Mucosa of descending colon (tissue), 3 donors: ENCODE measurements at regions not wholly inside any gene's neighbourhood (a gene's known extent, or its start where the extent isn't known, plus 50 kb on each side); places are given as distances from the start of the nearest gene placed in this dataset.

Source experiments
- ATAC-seq: fragments of 200-7000 bp; cut with Tn5 transposase; one replicate; pipeline ENCODE4 v1.9.1; 2020; ENCODE audit warnings: mild to moderate bottlenecking, moderate library complexity
- DNase-seq, 3 donors: peaks; one replicate each; pipeline ENCODE4 v3.0.0-alpha.2; 2020
- H3K36me3 ChIP-seq: fragments of 200-600 bp; one replicate; pipeline ENCODE4 v1.8.0; 2021; ENCODE audit warnings: low read depth, mild to moderate bottlenecking
- H3K4me1 ChIP-seq: fragments of 200-600 bp; one replicate; pipeline ENCODE4 v1.8.0; 2021; ENCODE audit warnings: low read depth, mild to moderate bottlenecking
- H3K4me3 ChIP-seq: fragments of 200-600 bp; one replicate; pipeline ENCODE4 v1.8.0; 2021; ENCODE audit warnings: mild to moderate bottlenecking
- H3K9me3 ChIP-seq: fragments of 200-600 bp; one replicate; pipeline ENCODE4 v1.8.0; 2021; ENCODE audit warnings: mild to moderate bottlenecking
- CTCF ChIP-seq: fragments of 200-600 bp; IDR thresholded peaks from one replicate; pipeline ENCODE4 v1.8.0; 2022; ENCODE audit warnings: antibody characterized with exemption, mild to moderate bottlenecking
- intact Hi-C, 2 donors: fragments of 100-400 bp; cut with DNase I in 1 of 2; cut with micrococcal nuclease in 1 of 2; formaldehyde crosslinking; loops; one replicate each; pipeline versions ENCODE4 v1.11.0 to v1.11.1; 2022; cut with DNase I, micrococcal nuclease
- donor health status: DM: no; HTN: no; CAD: no; lungs with moderate emphysema.
- donor health status: DM: no; HTN: no; CAD: no.
- donor health status: DM: no; HTN: yes; CAD: no.

GRCh38 chr7:33742999-33743587 is 162.2 kb upstream of the BMPER start:
- ATAC-seq (no peak), DNase-seq (no peak)
- TF ChIP-seq CTCF: no peak
- Histone ChIP-seq H3K4me3 (no peak overlapping the region), H3K36me3 (no peaks in the 10 kb centered on the region), H3K4me1 (no peaks in the 10 kb centered on the region), H3K9me3 (no peaks in the 10 kb centered on the region)
- intact Hi-C loops: no loop called here

- DNase-seq (no peak), ATAC-seq (no peak)
- H3K36me3 ChIP-seq: no peaks in the 10 kb centered on the region
- no peaks in the 10 kb centered on the region for H3K4me1 ChIP-seq
- H3K9me3 ChIP-seq: no peaks in the 10 kb centered on the region
- no peak overlapping the region for H3K4me3 ChIP-seq
- TF ChIP-seq CTCF: no peak
- intact Hi-C loops: no loop called here
Observed at GRCh38 chr7:33743594-33743993, 161.7 kb upstream of the BMPER start.

DNA sequence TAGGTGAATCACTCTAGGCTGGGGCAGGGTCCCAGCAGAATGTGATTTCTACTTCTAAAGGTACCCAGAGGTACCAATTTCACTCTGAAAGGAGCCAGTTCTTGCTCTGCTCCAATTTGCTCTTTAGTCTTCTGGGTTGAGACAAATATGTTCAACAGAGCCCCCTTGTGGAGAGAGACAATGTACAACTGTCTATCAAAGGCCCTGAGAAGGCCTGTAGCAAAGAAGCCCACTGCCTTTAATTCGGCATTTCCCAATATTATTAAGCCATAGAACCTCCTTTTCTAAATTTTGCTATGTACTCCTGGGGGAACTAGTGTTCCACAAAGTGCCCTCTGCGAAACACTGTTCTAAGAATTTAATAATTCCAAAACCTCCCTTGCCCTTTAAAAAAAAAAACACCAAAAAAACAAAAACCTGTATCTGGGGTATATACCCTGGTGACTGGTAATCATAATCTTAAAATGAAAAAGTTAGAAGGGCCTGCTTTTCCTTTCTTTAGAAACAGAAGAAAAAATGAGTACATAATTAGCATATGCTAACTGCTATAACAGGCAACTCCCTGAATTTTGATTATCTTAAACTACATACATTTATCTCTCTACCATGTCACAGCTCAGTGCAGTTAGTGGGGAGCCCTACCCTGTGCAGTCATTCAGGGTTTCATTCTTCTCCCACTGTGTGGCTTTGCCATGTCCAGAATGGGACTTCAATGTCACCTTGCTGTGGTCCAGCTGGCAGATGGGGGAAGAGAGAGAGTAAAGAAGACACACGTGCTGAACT is 160.9 kb upstream of the BMPER start:
- no peaks in the 10 kb centered on the region for H3K36me3 ChIP-seq
- DNase-seq: peak in 1 of 3 donors; percentile 62
- H3K4me1 ChIP-seq: no peaks in the 10 kb centered on the region
- no peak overlapping the region for H3K4me3 ChIP-seq
- peak; percentile 64 for ATAC-seq
- no peaks in the 10 kb centered on the region for H3K9me3 ChIP-seq
- TF ChIP-seq CTCF: no peak
- intact Hi-C loops: no loop called here

- no peak for TF ChIP-seq CTCF
- no peak overlapping the region for H3K4me3 ChIP-seq
- intact Hi-C loops: no loop called here
- no peaks in the 10 kb centered on the region for H3K4me1 ChIP-seq
- H3K9me3 ChIP-seq: no peaks in the 10 kb centered on the region
- DNase-seq (no peak), ATAC-seq (no peak)
- H3K36me3 ChIP-seq: no peaks in the 10 kb centered on the region
Observed at GRCh38 chr7:33745934-33746333, 159.4 kb upstream of the BMPER start.

GRCh38 chr7:33748793-33749192 is 156.5 kb upstream of the BMPER start:
- DNase-seq (no peak), ATAC-seq (no peak)
- intact Hi-C loops: no loop called here
- Histone ChIP-seq H3K4me3 (no peak overlapping the region), H3K4me1 (peaks cover 3% of the 10 kb centered on the region), H3K36me3 (no peaks in the 10 kb centered on the region), H3K9me3 (no peaks in the 10 kb centered on the region)
- no peak for TF ChIP-seq CTCF
